GM23338 (cell line): ENCODE measurements at regions not wholly inside any gene's neighbourhood (a gene's known extent, or its start where the extent isn't known, plus 50 kb on each side); places are given as distances from the start of the nearest gene placed in this dataset.
"Not testable (repeated sequence)": the region's sequence is repeated elsewhere in the genome, so short reads cannot be mapped to it uniquely, and the experiment has no call there.

ENCODE experiments used
- CREB1 ChIP-seq: fragments of 250-450 bp; sonication (Bioruptor Pico); IDR thresholded peaks from 2 replicates; pipeline ENCODE4 v1.5.0; 2020; ENCODE audit warnings: low read depth, mild to moderate bottlenecking, moderate library complexity
- CTCF ChIP-seq, 2 experiments: fragments of 200-600 bp in 1 of 2; sonication (generic) in 1 of 2; conservative IDR thresholded peaks; 2 replicates each; pipeline versions ENCODE4 v1.5.1 to v1.6.1; 2016 to 2017; ENCODE audit warnings: antibody characterized with exemption in 2 of 2, low read depth in 2 of 2, mild to moderate bottlenecking in 2 of 2, moderate library complexity in 1 of 2
- EZH2 ChIP-seq: fragments of 200-600 bp; sonication (generic); IDR thresholded peaks from one replicate; pipeline ENCODE4 v1.8.0; 2017; ENCODE audit warnings: antibody characterized with exemption, mild to moderate bottlenecking, low read depth; ENCODE audit not compliant: unreplicated experiment
- EZH2phosphoT487 ChIP-seq: fragments of 200-600 bp; sonication (generic); IDR thresholded peaks from one replicate; pipeline ENCODE4 v1.8.1; 2018; ENCODE audit warnings: antibody characterized with exemption; ENCODE audit not compliant: unreplicated experiment
- JUNB ChIP-seq: IDR thresholded peaks from one replicate; pipeline ENCODE4 v1.6.1; 2016; ENCODE audit warnings: antibody characterized with exemption; ENCODE audit not compliant: unreplicated experiment
- NANOG ChIP-seq: IDR thresholded peaks from 2 replicates; pipeline ENCODE4 v1.6.1; 2016; ENCODE audit warnings: antibody characterized with exemption, borderline replicate concordance
- POLR2AphosphoS5 ChIP-seq: IDR thresholded peaks from 2 replicates; pipeline ENCODE4 v1.6.1; 2016; ENCODE audit warnings: antibody characterized with exemption, low read depth
- TF ChIP-seq, protein P1 (sequence below): IDR thresholded peaks from 2 replicates; pipeline ENCODE4 v1.6.1; 2016; ENCODE audit warnings: antibody characterized with exemption

GRCh38 chr2:238723740-238724320 lies 124.1 kb upstream of the TWIST2 start:
- TF ChIP-seq POLR2AphosphoS5; CTCF (conservative IDR thresholded peaks at IDR 0.05; ENCODE audit: low read depth in 2 of 2); CREB1 (CRISPR knock-in tag); EZH2phosphoT487; EZH2; JUNB; NANOG: not testable (repeated sequence)
- TF ChIP-seq, protein P1, sequence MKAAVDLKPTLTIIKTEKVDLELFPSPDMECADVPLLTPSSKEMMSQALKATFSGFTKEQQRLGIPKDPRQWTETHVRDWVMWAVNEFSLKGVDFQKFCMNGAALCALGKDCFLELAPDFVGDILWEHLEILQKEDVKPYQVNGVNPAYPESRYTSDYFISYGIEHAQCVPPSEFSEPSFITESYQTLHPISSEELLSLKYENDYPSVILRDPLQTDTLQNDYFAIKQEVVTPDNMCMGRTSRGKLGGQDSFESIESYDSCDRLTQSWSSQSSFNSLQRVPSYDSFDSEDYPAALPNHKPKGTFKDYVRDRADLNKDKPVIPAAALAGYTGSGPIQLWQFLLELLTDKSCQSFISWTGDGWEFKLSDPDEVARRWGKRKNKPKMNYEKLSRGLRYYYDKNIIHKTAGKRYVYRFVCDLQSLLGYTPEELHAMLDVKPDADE = not testable (repeated sequence)
